ENCODE measurements at regions not wholly inside any gene's neighbourhood (a gene's known extent, or its start where the extent isn't known, plus 50 kb on each side); places are given as distances from the start of the nearest gene placed in this dataset.

GRCh38 chr18:75551071-75551470 lies 123.6 kb upstream of the SMIM21 start:
- Histone ChIP-seq H3K4me1 (ENCODE audit: control insufficient read depth in 5 of 5, insufficient read depth in 5 of 5, low read length in 5 of 5) (no peaks in the 10 kb centered on the region), H3K36me3 (ENCODE audit: control insufficient read depth in 5 of 5, insufficient read depth in 5 of 5, low read length in 5 of 5) (no peaks in the 10 kb centered on the region), H3K9me3 (ENCODE audit: control insufficient read depth in 5 of 5, low read length in 5 of 5) (no peaks in the 10 kb centered on the region), H3K4me3 (ENCODE audit: low read depth in 1 of 5, low read length in 5 of 5) (no peak overlapping the region), H3K9ac (ENCODE audit: low read length in 5 of 5) (no peak overlapping the region), H3K27me3 (ENCODE audit: control insufficient read depth in 5 of 5, insufficient read depth in 4 of 5, low read length in 5 of 5) (peaks cover 0 to 4% (median 0%) of the 10 kb centered on the region in 5 donors), H3K27ac (ENCODE audit: low read depth, low read length) (no peak overlapping the region)

DNA sequence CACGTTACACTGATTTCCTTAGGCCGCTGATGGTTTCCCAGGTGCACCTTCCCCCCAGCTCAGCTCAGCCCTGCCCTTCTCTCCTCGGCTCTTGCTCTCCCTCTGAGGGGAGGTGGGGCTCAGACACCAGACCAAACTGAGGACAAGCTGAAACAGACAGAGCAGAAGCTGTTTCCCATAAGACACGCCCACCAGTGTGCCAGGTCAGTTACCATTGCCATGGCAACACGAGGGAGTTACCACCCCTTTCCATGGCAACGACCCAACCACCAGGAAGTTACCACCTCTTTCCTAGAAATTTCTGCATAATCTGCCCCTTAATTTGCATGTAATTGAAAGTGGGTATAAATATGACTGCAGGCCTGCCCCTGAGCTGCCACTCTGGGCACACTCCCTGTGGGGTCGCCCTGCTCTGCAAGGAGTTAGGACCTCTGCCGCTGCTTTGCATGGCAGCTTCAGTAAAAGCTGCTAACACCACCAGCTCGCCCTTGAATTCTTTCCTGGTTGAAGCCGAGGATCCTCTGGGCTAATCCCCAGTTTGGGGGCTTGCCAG lies 120.9 kb upstream of the SMIM21 start:
- Histone ChIP-seq H3K4me3 (ENCODE audit: low read depth in 1 of 5, low read length in 5 of 5) (no peak overlapping the region), H3K27me3 (ENCODE audit: control insufficient read depth in 5 of 5, insufficient read depth in 4 of 5, low read length in 5 of 5) (peaks cover 0 to 4% (median 0%) of the 10 kb centered on the region in 5 donors)

GRCh38 chr18:75546964-75547363 lies 119.5 kb upstream of the SMIM21 start:
- no peaks in the 10 kb centered on the region for H3K9me3 ChIP-seq (ENCODE audit: control insufficient read depth in 5 of 5, low read length in 5 of 5)

More for the DNA sequence above, 120.9 kb upstream of the SMIM21 start:
- Histone ChIP-seq H3K9me3 (ENCODE audit: control insufficient read depth in 5 of 5, low read length in 5 of 5) (no peaks in the 10 kb centered on the region), H3K4me1 (ENCODE audit: control insufficient read depth in 5 of 5, insufficient read depth in 5 of 5, low read length in 5 of 5) (no peaks in the 10 kb centered on the region), H3K27ac (ENCODE audit: low read depth, low read length) (no peak overlapping the region), H3K9ac (ENCODE audit: low read length in 5 of 5) (no peak overlapping the region), H3K36me3 (ENCODE audit: control insufficient read depth in 5 of 5, insufficient read depth in 5 of 5, low read length in 5 of 5) (no peaks in the 10 kb centered on the region)

DNA sequence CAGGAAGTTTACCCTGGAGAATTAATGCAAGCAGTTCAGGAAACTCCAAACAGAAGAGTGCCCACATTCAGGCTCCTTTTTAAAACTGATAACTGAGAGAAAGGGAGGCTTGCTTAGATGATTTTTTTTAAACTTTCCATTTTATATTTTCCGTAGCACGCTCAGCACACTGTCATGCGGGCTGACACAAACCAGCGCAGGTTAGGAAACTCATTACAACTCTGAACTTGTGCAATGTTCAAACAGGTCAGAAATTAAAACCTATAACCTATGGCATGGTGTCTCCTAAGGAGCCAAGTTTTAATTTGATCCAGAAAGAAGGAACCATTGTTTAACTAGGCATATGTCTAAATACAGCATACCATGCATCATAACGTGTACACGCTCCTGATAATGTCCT lies 117.7 kb upstream of the SMIM21 start:
- Histone ChIP-seq H3K9me3 (ENCODE audit: control insufficient read depth in 5 of 5, low read length in 5 of 5) (no peaks in the 10 kb centered on the region), H3K27ac (ENCODE audit: low read depth, low read length) (no peak overlapping the region), H3K36me3 (ENCODE audit: control insufficient read depth in 5 of 5, insufficient read depth in 5 of 5, low read length in 5 of 5) (no peaks in the 10 kb centered on the region), H3K27me3 (ENCODE audit: control insufficient read depth in 5 of 5, insufficient read depth in 4 of 5, low read length in 5 of 5) (peaks cover 0 to 4% (median 0%) of the 10 kb centered on the region in 5 donors), H3K4me3 (ENCODE audit: low read depth in 1 of 5, low read length in 5 of 5) (no peak overlapping the region), H3K9ac (ENCODE audit: low read length in 5 of 5) (no peak overlapping the region), H3K4me1 (ENCODE audit: control insufficient read depth in 5 of 5, insufficient read depth in 5 of 5, low read length in 5 of 5) (no peaks in the 10 kb centered on the region)

More at GRCh38 chr18:75546964-75547363, 119.5 kb upstream of the SMIM21 start:
- peaks cover 0 to 4% (median 0%) of the 10 kb centered on the region in 5 donors for H3K27me3 ChIP-seq (ENCODE audit: control insufficient read depth in 5 of 5, insufficient read depth in 4 of 5, low read length in 5 of 5)
- no peak overlapping the region for H3K9ac ChIP-seq (ENCODE audit: low read length in 5 of 5)
- H3K4me3 ChIP-seq (ENCODE audit: low read depth in 1 of 5, low read length in 5 of 5): no peak overlapping the region
- H3K4me1 ChIP-seq (ENCODE audit: control insufficient read depth in 5 of 5, insufficient read depth in 5 of 5, low read length in 5 of 5): no peaks in the 10 kb centered on the region
- no peaks in the 10 kb centered on the region for H3K36me3 ChIP-seq (ENCODE audit: control insufficient read depth in 5 of 5, insufficient read depth in 5 of 5, low read length in 5 of 5)
- H3K27ac ChIP-seq (ENCODE audit: low read depth, low read length): no peak overlapping the region

GRCh38 chr18:75544496-75544895 lies 117.0 kb upstream of the SMIM21 start:
- no peaks in the 10 kb centered on the region for H3K4me1 ChIP-seq (ENCODE audit: control insufficient read depth in 5 of 5, insufficient read depth in 5 of 5, low read length in 5 of 5)
- H3K4me3 ChIP-seq (ENCODE audit: low read depth in 1 of 5, low read length in 5 of 5): no peak overlapping the region
- no peaks in the 10 kb centered on the region for H3K9me3 ChIP-seq (ENCODE audit: control insufficient read depth in 5 of 5, low read length in 5 of 5)
- peaks cover 0 to 4% (median 0%) of the 10 kb centered on the region in 5 donors for H3K27me3 ChIP-seq (ENCODE audit: control insufficient read depth in 5 of 5, insufficient read depth in 4 of 5, low read length in 5 of 5)
- no peak overlapping the region for H3K9ac ChIP-seq (ENCODE audit: low read length in 5 of 5)
- H3K36me3 ChIP-seq (ENCODE audit: control insufficient read depth in 5 of 5, insufficient read depth in 5 of 5, low read length in 5 of 5): no peaks in the 10 kb centered on the region
- no peak overlapping the region for H3K27ac ChIP-seq (ENCODE audit: low read depth, low read length)

DNA sequence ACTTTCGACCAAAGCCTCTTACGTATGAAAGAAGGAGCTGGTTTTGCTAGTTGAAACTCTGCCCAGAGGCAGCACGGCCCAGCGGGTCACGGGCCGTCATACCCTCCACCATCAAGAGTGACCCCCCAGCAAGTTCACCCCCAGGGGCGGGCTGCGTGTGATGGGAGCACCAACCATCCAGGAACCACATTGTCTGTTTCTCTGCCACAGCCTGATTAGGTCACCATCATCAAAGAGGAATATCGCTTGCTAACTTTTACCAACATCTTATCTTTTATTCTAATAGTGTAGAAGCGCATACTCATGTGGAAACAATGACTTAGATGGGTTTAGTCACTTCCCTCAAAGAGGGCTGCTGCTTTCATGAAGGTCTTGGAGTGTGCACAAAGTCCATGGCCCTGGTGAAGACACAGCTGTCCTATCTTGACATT lies 116.6 kb upstream of the SMIM21 start:
- Histone ChIP-seq H3K9ac (ENCODE audit: low read length in 5 of 5) (no peak overlapping the region), H3K27me3 (ENCODE audit: control insufficient read depth in 5 of 5, insufficient read depth in 4 of 5, low read length in 5 of 5) (peaks cover 0 to 4% (median 0%) of the 10 kb centered on the region in 5 donors), H3K27ac (ENCODE audit: low read depth, low read length) (no peak overlapping the region), H3K36me3 (ENCODE audit: control insufficient read depth in 5 of 5, insufficient read depth in 5 of 5, low read length in 5 of 5) (no peaks in the 10 kb centered on the region), H3K4me3 (ENCODE audit: low read depth in 1 of 5, low read length in 5 of 5) (no peak overlapping the region), H3K4me1 (ENCODE audit: control insufficient read depth in 5 of 5, insufficient read depth in 5 of 5, low read length in 5 of 5) (no peaks in the 10 kb centered on the region), H3K9me3 (ENCODE audit: control insufficient read depth in 5 of 5, low read length in 5 of 5) (no peaks in the 10 kb centered on the region)

DNA sequence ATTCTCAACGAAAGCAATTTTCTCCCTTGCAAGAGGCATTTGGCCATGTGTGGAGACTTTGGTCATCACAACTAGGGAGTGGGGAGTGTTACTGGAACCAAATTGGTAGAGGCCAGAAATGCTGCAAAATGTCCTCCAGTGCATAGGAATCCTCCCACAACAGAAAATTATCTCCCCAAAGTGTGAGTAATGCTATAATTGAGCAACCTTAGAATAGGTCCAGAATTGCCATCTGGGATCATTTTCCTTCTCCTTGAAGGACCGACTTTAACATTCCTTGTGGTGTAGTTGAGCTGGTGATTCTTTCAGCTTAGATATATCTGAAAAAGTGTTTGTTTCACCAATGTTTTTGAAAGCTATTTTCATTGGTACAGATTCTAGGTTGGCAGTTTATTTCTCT lies 111.2 kb upstream of the SMIM21 start:
- Histone ChIP-seq H3K9me3 (ENCODE audit: control insufficient read depth in 5 of 5, low read length in 5 of 5) (no peaks in the 10 kb centered on the region), H3K4me1 (ENCODE audit: control insufficient read depth in 5 of 5, insufficient read depth in 5 of 5, low read length in 5 of 5) (no peaks in the 10 kb centered on the region), H3K27ac (ENCODE audit: low read depth, low read length) (no peak overlapping the region), H3K36me3 (ENCODE audit: control insufficient read depth in 5 of 5, insufficient read depth in 5 of 5, low read length in 5 of 5) (no peaks in the 10 kb centered on the region), H3K4me3 (ENCODE audit: low read depth in 1 of 5, low read length in 5 of 5) (no peak overlapping the region), H3K27me3 (ENCODE audit: control insufficient read depth in 5 of 5, insufficient read depth in 4 of 5, low read length in 5 of 5) (no peaks in the 10 kb centered on the region), H3K9ac (ENCODE audit: low read length in 5 of 5) (no peak overlapping the region)

- no peaks in the 10 kb centered on the region for H3K27me3 ChIP-seq (ENCODE audit: control insufficient read depth in 5 of 5, insufficient read depth in 4 of 5, low read length in 5 of 5)
- H3K4me1 ChIP-seq (ENCODE audit: control insufficient read depth in 5 of 5, insufficient read depth in 5 of 5, low read length in 5 of 5): peaks cover 0 to 11% (median 6%) of the 10 kb centered on the region in 5 donors
- H3K27ac ChIP-seq (ENCODE audit: low read depth, low read length): no peak overlapping the region
- no peaks in the 10 kb centered on the region for H3K9me3 ChIP-seq (ENCODE audit: control insufficient read depth in 5 of 5, low read length in 5 of 5)
- H3K4me3 ChIP-seq (ENCODE audit: low read depth in 1 of 5, low read length in 5 of 5): no peak overlapping the region
- H3K9ac ChIP-seq (ENCODE audit: low read length in 5 of 5): no peak overlapping the region
- no peaks in the 10 kb centered on the region for H3K36me3 ChIP-seq (ENCODE audit: control insufficient read depth in 5 of 5, insufficient read depth in 5 of 5, low read length in 5 of 5)
Measured at GRCh38 chr18:75533950-75534349, 106.4 kb upstream of the SMIM21 start.

DNA sequence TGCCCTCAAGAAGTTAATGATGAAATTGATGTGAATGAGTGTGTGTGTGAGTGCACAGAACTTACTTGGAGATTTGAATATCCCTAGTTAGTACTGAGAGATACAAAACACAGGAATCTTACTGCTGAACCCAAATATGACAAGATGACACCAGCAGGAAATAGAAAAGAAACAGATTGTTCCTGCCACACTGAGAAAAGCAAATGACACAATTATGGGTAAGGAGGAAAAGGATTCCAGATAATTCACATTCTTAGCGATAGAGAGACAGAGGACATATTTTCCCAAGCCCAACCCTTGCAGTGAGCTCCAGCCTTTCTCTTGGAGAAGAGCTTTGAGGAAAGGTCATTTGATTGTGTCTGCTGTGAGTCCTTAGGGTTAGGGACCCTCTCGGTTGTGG lies 105.7 kb upstream of the SMIM21 start:
- Histone ChIP-seq H3K4me3 (ENCODE audit: low read depth in 1 of 5, low read length in 5 of 5) (no peak overlapping the region), H3K4me1 (ENCODE audit: control insufficient read depth in 5 of 5, insufficient read depth in 5 of 5, low read length in 5 of 5) (peaks cover 0 to 11% (median 6%) of the 10 kb centered on the region in 5 donors), H3K9me3 (ENCODE audit: control insufficient read depth in 5 of 5, low read length in 5 of 5) (no peaks in the 10 kb centered on the region), H3K36me3 (ENCODE audit: control insufficient read depth in 5 of 5, insufficient read depth in 5 of 5, low read length in 5 of 5) (no peaks in the 10 kb centered on the region), H3K27me3 (ENCODE audit: control insufficient read depth in 5 of 5, insufficient read depth in 4 of 5, low read length in 5 of 5) (no peaks in the 10 kb centered on the region), H3K27ac (ENCODE audit: low read depth, low read length) (no peak overlapping the region), H3K9ac (ENCODE audit: low read length in 5 of 5) (no peak overlapping the region)

- peaks cover 0 to 11% (median 6%) of the 10 kb centered on the region in 5 donors for H3K4me1 ChIP-seq (ENCODE audit: control insufficient read depth in 5 of 5, insufficient read depth in 5 of 5, low read length in 5 of 5)
- H3K9me3 ChIP-seq (ENCODE audit: control insufficient read depth in 5 of 5, low read length in 5 of 5): no peaks in the 10 kb centered on the region
- no peak overlapping the region for H3K9ac ChIP-seq (ENCODE audit: low read length in 5 of 5)
- no peak overlapping the region for H3K27ac ChIP-seq (ENCODE audit: low read depth, low read length)
- no peak overlapping the region for H3K4me3 ChIP-seq (ENCODE audit: low read depth in 1 of 5, low read length in 5 of 5)
- H3K36me3 ChIP-seq (ENCODE audit: control insufficient read depth in 5 of 5, insufficient read depth in 5 of 5, low read length in 5 of 5): no peaks in the 10 kb centered on the region
- H3K27me3 ChIP-seq (ENCODE audit: control insufficient read depth in 5 of 5, insufficient read depth in 4 of 5, low read length in 5 of 5): no peaks in the 10 kb centered on the region
Measured at GRCh38 chr18:75531851-75532459, 104.5 kb upstream of the SMIM21 start.
